ENCODE measurements at regions not wholly inside any gene's neighbourhood (a gene's known extent, or its start where the extent isn't known, plus 50 kb on each side); places are given as distances from the start of the nearest gene placed in this dataset.
"Not testable (repeated sequence)": the region's sequence is repeated elsewhere in the genome, so short reads cannot be mapped to it uniquely, and the experiment has no call there.

GRCh38 chr14:28382444-28383190 is 384.0 kb upstream of the FOXG1 start:
- no peak for DNase-seq

- no peak for DNase-seq
Observed at GRCh38 chr14:28398506-28398905, 368.1 kb upstream of the FOXG1 start.

GRCh38 chr14:28401705-28402104 is 364.9 kb upstream of the FOXG1 start:
- DNase-seq: not testable (repeated sequence)

GRCh38 chr14:28406196-28406595 is 360.4 kb upstream of the FOXG1 start:
- DNase-seq: no peak

GRCh38 chr14:28407031-28407825 is 359.4 kb upstream of the FOXG1 start:
- no peak for DNase-seq

- DNase-seq: no peak
Observed at GRCh38 chr14:28407996-28408395, 358.6 kb upstream of the FOXG1 start.

- DNase-seq: no peak
Observed at GRCh38 chr14:28412077-28412476, 354.5 kb upstream of the FOXG1 start.

- no peak for DNase-seq
Observed at GRCh38 chr14:28426960-28427359, 339.6 kb upstream of the FOXG1 start.

- DNase-seq: no peak
Observed at GRCh38 chr14:28436821-28437220, 329.8 kb upstream of the FOXG1 start.

GRCh38 chr14:28461389-28461788 is 305.2 kb upstream of the FOXG1 start:
- no peak for DNase-seq

GRCh38 chr14:28467611-28468010 is 299.0 kb upstream of the FOXG1 start:
- DNase-seq: no peak

GRCh38 chr14:28468191-28469151 is 298.1 kb upstream of the FOXG1 start:
- DNase-seq: no peak

- no peak for DNase-seq
Observed at GRCh38 chr14:28482251-28483040, 284.1 kb upstream of the FOXG1 start.

GRCh38 chr14:28483506-28483905 is 283.1 kb upstream of the FOXG1 start:
- DNase-seq: no peak

- no peak for DNase-seq
Observed at GRCh38 chr14:28488684-28489083, 277.9 kb upstream of the FOXG1 start.

GRCh38 chr14:28493516-28493915 is 273.1 kb upstream of the FOXG1 start:
- no peak for DNase-seq

GRCh38 chr14:28494196-28494595 is 272.4 kb upstream of the FOXG1 start:
- no peak for DNase-seq

- no peak for DNase-seq
Observed at GRCh38 chr14:28496364-28496763, 270.2 kb upstream of the FOXG1 start.

GRCh38 chr14:28502517-28502916 is 264.1 kb upstream of the FOXG1 start:
- no peak for DNase-seq

- DNase-seq: no peak
Observed at GRCh38 chr14:28515571-28515970, 251.0 kb upstream of the FOXG1 start.

- no peak for DNase-seq
Observed at GRCh38 chr14:28536889-28537288, 229.7 kb upstream of the FOXG1 start.

- no peak for DNase-seq
Observed at GRCh38 chr14:28542040-28542439, 224.5 kb upstream of the FOXG1 start.

All from DMS79 treated with DMSO at 0.1 percent for 48 hours (cell line).